ENCODE measurements at regions not wholly inside any gene's neighbourhood (a gene's known extent, or its start where the extent isn't known, plus 50 kb on each side); places are given as distances from the start of the nearest gene placed in this dataset.

GRCh38 chr10:53441843-53442242 is 669.3 kb upstream of the MBL2 start:
- no peak for TF ChIP-seq CTCF (IDR thresholded peaks at IDR 0.05)
- no peak for TF ChIP-seq ZFX (IDR thresholded peaks at IDR 0.05; ENCODE audit: borderline replicate concordance)

Data from 22Rv1 (cell line).